HG03064 (cell line): ENCODE measurements at regions not wholly inside any gene's neighbourhood (a gene's known extent, or its start where the extent isn't known, plus 50 kb on each side); places are given as distances from the start of the nearest gene placed in this dataset.
"Not testable (repeated sequence)": the region's sequence is repeated elsewhere in the genome, so short reads cannot be mapped to it uniquely, and the experiment has no call there.

Source experiments
- ATAC-seq: cut with Tn5 transposase; IDR thresholded peaks from one replicate; pipeline ENCODE4 v1.9.1; 2021; ENCODE audit warnings: low read depth; ENCODE audit not compliant: unreplicated experiment

DNA sequence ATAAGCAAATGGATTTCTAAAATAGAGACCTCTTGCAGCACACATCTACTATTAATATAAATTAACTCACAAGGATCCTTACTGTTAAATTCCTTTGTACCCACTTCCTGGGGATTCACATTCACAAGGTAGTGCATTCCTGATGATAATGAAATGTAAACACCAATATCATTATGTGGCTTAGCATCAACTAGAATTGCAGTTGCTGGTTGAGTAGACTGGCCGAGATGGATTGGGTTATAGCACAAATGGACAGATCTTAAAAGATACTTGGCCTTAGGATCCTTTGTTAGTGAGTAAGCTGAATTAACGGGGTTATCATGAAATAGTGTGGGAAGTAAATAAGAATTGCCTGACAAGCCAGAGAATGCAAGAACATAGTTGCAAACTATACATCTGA, 369.1 kb downstream of the AEBP2 start:
- no peak for ATAC-seq

- no peak for ATAC-seq
These were observed 370.9 kb downstream of the AEBP2 start for GRCh38 chr12:19810213-19810612.

DNA sequence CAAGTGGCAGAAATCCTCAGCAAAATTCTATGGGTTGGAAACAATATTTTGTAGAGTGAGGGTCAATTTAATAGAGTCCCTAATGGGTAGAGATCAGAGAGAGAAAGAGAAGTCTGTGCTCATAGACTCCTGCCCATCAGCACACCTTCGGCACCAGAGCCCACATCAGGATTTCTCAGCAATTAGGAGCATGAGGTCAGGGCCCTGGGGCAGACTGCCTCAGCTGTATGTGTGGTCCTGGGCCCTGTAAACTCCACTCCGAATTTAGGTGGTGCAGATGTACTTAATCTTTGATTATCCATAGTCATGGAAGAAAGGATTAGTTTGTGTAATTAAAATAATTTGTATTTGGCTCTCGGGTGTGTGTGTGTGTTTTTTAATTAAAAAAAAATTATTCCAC, 372.6 kb downstream of the AEBP2 start:
- no peak for ATAC-seq

DNA sequence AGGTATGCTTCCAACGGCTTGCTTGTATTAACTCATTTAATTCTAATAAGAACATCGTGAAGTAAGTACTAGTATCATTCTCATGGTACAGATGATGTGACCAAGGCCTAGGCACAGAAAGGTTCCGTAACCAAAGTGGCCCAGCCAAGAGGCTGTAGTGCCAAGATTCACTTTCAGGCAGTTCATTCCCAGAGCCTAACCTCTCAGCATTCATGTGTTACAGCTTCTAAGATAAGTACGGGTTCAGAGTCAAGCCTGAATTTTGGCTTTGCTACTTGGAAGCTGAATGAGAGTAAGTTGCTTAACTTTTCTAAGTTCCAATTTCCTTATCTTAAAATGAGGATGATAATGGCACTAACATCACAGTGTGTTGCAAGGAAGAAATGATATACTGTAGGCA, 379.9 kb downstream of the AEBP2 start:
- no peak for ATAC-seq

DNA sequence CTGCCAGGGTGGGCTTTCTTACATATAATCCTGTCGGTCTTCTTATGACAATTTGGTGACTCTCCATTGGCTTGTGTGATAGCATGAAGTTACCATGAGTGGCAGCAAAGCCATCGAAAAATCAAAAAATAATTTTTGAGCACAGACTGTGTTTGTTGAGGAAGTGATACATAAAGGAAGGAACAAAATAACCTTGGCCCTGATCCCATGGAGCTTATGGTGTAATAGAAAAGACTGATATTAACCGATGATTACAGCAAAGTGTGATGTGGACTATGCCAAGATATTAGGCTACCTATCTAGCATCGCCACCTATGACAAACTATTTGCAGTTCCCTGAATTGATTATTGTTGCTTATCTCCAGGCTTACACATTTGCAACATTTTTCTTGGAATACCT, 383.2 kb downstream of the AEBP2 start:
- ATAC-seq = no peak

DNA sequence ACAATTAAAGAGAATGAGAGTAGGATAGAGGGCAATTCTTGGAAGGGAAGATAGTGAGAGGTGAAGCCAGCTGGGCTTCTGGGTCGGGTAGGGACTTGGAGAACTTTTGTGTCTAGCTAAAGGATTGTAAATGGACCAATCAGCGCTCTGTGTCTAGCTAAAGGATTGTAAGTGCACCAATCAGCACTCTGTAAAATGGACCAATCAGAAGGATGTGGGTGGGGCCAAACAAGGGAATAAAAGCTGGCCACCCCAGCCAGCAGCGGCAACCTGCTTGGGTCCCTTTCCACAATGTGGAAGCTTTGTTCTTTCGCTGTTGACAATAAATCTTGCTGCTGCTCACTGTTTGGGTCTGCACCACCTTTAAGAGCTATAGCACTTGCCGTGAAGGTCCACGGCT, 384.0 kb downstream of the AEBP2 start:
- ATAC-seq = not testable (repeated sequence)

DNA sequence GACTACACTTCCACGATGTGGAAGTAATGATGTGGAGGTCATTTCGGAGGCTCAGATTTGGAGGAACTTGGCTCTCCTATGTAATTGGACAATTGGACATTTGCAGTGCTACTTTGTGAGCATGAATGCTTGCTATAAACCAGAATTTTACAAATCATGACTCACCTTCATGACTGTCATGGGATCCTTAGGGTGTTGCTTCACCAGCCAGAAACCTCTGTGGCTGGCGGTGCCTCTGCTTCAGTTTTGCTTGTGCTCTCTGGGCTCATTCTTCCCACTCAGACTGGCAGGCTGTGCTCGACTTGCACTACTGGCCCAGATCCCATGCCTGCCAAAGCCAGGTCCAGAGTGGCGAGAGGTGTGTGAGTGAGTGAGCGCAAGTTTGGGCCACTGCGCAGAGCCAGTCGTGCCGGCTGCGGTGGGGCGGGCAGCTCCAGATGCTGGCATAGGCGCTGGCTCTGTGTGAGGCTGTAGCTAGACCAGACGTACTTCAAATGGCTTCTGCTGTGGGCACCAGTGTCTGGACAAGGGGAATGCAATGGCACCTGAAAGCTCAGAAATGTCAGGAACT, 387.8 kb downstream of the AEBP2 start:
- ATAC-seq = no peak

GRCh38 chr12:19829100-19829853, 390.0 kb downstream of the AEBP2 start:
- no peak for ATAC-seq

DNA sequence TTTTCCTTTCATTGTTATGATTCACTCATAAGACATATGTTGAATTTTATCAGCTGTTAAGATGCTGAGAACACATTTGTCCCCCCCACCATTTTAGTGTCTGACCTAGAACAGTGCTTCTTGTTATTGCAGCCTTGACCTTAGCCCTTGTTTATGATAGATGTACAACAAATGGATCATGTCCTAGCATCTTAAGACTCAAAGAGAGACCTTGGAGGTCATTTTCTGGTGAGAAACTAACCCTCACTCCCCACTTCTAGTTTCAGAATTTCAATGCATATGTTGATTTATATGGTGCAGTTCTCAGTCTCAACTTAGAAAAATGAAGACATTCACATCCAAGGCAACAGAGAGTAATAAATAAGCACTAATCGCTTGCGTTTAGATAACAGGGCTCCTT, 391.2 kb downstream of the AEBP2 start:
- no peak for ATAC-seq

DNA sequence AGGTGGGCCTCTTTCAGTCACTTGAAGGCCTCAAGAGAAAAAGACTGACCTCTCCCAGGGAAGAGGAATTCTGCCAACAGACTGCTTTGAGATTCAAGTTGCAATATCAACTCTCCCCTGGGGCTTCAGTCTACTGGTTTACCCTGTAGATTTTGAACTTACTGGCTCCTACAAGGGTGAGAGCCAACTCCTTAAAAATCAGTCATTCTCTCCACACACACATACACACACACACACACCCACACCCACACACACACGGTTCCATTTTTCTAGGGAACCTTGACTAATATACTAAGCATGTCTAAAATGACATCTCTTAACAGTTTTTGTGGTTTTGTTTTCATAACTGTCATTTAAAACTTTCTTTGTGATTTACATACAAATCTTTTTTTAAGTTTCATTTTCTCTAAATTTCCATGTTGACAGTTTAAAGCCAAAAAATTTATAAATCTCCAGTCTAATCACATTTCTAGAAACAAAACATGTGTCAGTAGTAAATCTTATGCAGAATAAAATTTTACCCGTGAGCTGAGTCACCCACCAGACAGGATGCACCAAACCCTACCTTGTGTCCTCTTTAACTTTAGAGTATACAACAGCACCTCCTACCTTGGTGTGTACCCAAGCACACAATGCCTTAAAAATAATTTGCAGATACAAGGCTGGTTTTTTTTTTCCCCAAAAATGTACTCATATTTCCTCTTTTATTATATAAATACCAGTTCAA, 394.6 kb downstream of the AEBP2 start:
- no peak for ATAC-seq

- ATAC-seq = no peak
These were observed 395.3 kb downstream of the AEBP2 start for GRCh38 chr12:19834592-19834991.

GRCh38 chr12:19836056-19836455, 396.8 kb downstream of the AEBP2 start:
- no peak for ATAC-seq

- ATAC-seq = no peak
These were observed 397.2 kb downstream of the AEBP2 start for GRCh38 chr12:19836456-19836855.

DNA sequence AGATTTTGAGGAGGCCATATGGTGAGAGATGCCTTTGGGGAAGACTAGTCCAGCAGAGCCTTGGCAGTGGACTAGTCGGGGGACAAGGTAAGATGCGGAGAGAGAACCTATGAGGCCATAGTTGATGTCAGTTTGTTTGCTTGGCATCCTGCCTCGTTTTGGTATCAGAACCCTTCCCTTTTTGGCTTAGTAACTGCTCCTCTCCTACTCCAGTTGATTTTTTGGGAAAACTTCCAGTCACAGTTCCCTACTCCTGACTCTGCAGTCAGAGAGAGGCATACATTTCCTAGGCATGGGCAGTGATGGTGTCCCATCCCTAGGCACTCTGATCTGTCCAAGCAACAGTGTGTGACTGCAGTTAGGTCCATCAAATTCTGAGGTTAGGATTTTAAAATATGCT, 398.3 kb downstream of the AEBP2 start:
- ATAC-seq = no peak

DNA sequence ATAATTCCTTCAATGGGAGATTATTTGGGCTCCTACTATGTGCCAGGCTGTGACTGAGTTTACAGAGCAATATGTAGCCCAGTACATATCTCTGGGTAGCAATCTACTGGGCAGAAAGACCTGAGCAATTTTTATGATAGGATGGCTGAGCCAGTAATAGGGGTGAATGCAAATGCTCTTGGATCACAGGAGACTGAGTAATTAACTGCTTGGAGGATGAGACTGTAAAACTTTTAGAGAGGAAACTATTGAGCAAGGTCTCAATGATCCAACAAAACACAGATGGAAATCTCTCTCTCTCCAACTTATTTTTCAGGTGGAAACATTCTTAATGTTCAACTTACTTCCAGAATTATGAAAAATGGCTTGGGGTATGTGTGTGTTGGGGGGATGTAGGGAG, 402.2 kb downstream of the AEBP2 start:
- no peak for ATAC-seq

DNA sequence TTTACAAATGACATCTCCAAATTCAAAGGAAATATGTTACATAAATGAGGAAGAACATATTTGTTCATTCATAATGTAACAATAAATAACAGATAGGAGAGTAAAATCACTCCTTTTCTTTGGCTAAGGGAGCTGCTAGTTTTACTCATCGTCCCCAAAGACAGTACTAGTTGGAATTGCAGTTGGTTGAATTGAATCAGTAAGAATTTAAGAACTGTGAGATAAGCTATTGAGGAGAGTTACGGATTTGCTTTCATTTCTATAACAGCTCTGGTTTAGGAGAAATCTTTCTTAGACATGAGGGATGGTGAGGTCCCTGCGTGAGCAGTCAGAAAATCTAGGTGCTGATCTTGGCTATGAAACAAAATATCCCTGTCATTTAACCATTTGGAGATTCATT, 402.8 kb downstream of the AEBP2 start:
- no peak for ATAC-seq

- ATAC-seq = no peak
These were observed 404.9 kb downstream of the AEBP2 start for GRCh38 chr12:19844224-19844623.

- ATAC-seq = no peak
These were observed 407.3 kb downstream of the AEBP2 start for GRCh38 chr12:19846574-19846973.

GRCh38 chr12:19847294-19848059, 408.2 kb downstream of the AEBP2 start:
- ATAC-seq = no peak

DNA sequence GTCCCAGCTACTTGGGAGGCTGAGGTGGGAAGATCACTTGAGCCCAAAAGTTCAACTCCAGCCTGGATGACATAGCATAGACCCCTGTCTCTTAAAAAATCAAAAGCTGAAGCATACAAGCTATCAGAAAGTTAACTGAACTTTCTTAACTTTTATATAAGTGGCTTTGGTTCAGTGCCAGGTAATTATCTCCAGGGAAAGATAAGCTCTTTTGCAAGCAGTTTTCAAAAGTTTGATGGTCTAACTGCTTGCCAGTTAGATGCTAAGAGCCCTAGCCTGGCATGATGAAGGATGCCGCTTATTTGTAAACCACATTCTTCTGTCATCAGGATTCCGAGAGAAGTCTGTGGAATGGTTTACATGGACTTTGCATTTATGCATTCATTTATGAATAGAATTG, 409.1 kb downstream of the AEBP2 start:
- ATAC-seq = no peak

DNA sequence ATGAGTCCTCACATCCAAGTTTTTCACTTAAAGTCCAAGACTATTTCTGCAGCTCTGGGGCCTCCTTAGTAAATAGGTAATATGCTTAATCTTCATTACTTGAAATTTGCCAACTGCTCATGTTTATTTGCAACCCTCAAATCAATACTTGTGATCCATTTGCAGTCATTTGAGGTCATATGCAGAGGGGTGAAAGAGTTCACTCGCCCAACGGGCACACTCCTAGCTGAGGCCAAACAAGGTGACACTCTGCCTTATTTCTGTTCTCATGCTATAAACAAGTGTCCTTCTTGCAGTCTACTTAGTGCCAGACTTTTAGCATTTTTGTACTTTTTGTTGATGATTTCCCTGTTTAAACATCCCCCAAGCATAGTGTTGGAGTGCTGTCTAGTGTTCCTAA, 409.9 kb downstream of the AEBP2 start:
- no peak for ATAC-seq
